HG02884 (cell line): ENCODE measurements at regions not wholly inside any gene's neighbourhood (a gene's known extent, or its start where the extent isn't known, plus 50 kb on each side); places are given as distances from the start of the nearest gene placed in this dataset.
A peak's percentile ranks its signal among the peaks of the same experiment; 100 is the strongest.
"Not testable (repeated sequence)": the region's sequence is repeated elsewhere in the genome, so short reads cannot be mapped to it uniquely, and the experiment has no call there.

Experiments used
- ATAC-seq: cut with Tn5 transposase; IDR thresholded peaks from one replicate; pipeline ENCODE4 v1.9.1; 2021; ENCODE audit warnings: mild to moderate bottlenecking, moderate library complexity; ENCODE audit not compliant: unreplicated experiment

DNA sequence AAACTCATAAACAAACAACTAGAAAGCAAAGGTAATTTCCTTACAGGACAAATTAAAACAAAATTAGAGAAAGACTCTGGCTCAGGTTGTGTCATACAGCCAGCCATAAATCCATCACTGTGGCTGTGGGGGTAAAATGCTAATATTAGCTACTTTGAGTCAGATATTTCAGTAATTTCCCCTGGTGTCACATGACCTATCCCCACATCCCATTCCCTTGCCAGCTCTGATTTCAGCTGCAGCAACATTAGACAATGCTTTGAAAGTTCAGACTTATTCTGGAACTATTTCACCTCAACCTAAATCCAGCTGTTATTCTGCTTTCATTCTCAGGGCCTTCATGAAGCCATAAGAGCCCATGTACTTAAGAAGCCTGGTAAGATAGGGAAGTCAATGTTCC lies 55.3 kb downstream of the RPL10L start:
- ATAC-seq = no peak

DNA sequence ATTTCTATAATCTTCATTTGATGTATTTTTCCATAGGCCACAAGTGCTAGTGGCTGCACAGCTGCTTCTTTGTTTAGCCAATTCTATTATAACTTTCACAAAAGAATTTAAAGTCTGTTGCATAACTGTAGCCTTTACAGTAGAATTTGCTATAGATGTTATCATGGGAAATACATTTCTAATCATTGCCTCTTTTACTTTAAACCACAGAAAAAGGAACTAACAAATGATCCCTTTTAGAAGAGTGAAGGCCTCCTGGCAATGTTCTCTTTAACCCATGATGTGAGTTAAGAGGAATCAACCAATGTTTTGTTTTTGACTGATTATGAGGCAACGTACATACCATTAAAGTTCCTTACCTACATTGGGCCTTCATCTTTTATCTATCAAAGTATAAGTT lies 68.8 kb downstream of the RPL10L start:
- no peak for ATAC-seq

DNA sequence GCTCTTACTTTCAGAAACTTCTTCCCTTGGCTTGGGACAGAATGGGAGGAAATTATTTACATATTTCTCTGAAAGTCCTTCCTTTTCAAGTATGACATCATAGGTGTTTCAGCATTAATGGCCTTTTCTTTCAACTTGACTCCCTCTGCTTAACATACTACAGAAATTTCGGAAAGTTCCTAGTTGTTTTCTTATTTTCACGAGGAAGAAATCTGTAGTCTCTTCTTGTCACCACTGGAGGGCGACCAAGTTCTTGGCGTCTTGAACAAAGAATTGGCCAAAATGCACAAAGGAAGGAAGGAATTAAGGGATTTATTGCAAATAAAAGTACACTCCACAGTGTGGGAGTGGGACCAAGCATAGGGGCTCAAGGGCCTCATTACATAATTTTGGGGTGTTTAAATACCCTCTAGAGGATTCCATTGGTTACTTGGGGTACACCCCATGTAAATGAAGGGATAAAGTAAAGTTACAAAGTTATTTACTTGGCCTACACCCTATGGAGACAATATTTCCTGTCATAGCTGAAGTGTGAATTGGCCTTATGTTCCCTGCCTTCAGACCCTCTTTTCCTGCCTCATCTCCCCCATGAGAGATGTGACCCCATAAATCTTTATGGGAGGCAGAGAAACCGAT lies 70.4 kb downstream of the RPL10L start:
- no peak for ATAC-seq

DNA sequence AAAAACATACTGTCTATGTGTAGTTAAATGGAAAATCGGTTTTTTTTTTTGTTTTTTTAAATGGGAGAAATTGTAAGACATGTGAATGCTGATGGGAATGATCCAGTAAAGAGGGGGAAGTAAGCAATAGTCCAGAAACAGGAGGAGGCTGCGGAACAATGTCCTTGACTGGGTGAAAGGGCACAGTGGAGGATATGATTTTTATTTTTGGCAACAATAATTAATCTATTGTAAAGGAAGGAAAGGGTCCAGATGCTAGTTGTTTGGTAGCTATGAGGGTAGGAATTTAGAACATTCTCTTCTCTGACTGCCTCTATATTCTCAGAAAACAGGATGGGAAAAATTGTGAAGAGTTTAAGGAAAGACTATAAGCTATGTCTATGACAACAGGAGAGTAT lies 76.6 kb downstream of the RPL10L start:
- ATAC-seq = no peak

DNA sequence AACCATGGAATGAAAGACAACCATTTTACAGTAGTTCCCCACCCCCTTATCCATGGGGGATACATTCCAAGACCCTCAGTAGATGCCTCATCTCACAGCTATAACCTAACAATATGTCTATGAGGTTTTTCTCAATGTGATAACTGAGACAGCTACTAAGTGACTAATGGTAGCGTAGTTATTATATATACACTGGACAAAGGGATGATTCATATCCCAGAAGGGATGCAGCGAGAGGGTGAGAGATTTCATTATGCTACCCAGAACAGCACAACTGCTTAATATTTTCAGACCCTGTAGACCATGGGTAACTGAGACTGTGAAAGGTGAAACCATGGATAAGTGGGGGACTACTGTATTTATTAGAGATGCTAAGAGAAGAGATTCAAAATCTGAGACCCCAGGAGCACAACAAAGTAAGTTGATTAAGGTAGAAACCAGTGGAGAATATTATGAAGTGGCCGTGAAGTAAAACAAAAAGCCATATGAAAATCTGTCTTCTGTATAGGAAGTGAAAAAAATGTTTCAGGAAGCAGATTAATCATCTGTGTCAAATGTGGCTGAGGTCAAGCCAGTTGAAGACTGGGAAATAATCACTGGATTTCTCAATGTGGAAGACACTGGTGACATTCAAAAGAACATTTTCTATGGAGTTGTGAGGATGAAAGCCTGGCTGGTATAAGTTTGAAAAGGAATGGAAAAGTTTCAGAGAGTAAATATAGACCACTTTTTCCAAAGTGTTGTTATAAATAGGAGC lies 77.2 kb downstream of the RPL10L start:
- no peak for ATAC-seq

DNA sequence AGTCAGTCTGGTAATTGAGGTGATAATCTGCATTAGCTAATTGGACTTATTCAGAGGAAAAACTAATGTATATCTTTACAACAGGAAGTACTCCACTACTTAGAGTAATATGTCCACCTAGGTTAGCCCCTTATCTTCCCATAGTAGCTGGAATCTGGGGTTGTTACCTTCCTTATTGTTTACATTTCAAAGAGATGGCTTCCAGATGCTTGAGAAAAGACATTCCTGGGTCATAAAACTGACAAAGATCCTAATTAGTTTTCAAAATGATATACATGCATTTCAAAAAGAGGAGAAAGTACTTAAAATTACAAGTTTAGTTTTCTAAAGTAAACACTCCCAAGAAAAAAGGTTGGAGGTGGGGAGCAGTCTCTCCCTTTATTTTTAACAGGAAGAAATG lies 78.1 kb downstream of the RPL10L start:
- no peak for ATAC-seq

DNA sequence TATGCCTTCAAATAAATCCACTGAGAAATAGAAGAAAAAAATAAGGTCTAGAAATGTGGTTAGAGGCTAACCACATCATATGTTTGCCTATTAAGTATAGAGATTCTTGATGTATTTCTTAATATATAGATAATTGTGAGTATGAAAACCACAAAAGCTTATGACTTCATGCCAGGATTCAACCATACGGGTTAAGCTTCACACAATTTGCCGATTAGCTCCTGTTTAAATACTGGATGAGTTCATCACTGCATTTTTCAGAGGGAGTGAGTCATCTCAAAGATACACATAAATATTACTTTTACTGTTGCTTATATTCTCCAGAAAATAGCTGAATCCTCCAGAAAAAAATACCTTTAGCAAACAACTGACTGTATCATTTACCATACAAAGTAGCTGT lies 79.6 kb downstream of the RPL10L start:
- ATAC-seq = no peak

DNA sequence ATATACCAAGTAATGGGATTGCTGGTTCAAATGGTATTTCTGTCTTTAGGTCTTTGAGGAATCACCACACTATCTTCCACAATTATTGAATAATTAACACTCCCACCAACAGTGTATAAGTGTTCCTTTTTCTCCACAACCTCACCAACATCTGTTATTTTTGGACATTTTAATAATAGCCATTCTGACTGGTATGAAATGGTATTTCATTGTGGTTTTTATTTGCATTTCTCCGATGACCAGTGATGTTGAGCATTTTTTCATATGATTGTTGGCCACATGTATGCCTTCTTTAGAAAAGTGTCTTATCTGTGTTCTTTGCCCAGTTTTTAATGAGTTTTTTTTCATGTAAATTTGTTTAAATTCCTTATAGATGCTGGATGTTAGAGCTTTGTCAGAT lies 83.4 kb downstream of the RPL10L start:
- not testable (repeated sequence) for ATAC-seq

DNA sequence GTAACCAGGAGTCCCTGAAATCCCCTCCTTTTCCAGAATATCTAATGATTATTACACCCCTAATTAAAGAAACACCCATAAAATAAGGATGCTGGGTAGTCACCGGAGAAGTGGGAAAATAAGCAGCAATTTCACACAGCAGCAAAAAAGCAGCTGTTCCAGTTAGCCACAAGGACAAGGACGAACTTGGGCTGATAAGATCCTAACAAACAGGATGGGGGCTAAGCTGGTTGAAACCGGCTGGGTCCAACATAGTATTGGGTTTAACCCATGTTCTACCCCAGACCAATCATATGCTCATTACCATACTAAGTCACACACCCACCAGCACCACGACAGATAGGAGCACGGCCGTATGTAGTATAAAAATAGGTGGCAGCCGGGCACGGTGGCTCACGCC lies 100.7 kb downstream of the RPL10L start:
- ATAC-seq = no peak

DNA sequence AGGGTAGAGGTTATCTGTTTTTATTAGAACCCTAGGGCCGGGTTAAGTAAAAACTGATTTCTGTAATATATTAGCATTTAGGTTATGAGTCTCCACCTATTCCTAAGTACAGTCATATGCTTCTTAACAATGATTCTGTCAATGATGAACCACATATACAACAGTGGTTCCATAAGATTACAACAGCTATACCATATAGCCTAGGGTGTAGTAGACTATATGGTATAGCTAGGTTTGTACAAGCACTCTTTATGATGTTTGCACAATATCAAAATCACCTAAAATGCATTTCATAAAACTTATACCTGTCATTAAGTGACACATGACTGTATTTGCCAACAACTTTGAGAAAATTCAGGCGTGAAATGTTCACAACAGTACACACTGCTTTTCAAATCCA lies 110.6 kb downstream of the RPL10L start:
- no peak for ATAC-seq

DNA sequence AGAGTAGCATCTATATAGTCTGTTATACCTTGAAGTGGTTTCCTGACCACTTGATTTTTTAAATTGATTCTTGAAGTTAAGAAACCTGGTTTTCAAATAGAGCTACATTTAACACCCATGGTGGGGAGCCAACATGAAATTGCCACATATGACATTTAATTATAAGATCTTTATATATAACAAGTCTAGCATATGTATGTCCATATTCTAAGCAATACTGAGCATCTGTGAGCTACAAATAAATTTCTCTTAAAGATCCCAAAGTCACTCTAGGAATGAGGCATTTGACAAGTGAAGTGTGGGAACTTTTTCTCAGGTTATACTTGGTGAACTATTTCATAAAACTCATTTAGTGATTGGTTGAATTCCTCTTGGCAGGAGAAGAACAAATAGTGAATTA lies 132.5 kb downstream of the RPL10L start:
- ATAC-seq = no peak

DNA sequence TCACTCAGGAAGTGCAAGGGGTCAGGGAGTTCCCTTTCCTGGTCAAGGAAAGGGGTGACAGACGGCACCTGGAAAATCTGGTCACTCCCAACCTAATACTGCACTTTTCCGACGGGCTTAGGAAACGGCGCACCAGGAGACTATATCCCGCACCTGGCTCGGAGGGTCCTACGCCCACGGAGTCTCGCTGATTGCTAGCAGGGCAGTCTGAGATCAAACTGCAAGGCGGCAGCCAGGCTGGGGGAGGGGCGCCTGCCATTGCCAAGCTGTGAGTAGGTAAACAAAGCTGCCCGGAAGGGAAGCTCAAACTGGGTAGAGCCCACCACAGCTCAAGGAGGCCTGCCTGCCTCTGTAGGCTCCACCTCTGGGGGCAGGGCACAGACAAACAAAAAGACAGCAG lies 142.8 kb downstream of the RPL10L start:
- ATAC-seq = not testable (repeated sequence)

DNA sequence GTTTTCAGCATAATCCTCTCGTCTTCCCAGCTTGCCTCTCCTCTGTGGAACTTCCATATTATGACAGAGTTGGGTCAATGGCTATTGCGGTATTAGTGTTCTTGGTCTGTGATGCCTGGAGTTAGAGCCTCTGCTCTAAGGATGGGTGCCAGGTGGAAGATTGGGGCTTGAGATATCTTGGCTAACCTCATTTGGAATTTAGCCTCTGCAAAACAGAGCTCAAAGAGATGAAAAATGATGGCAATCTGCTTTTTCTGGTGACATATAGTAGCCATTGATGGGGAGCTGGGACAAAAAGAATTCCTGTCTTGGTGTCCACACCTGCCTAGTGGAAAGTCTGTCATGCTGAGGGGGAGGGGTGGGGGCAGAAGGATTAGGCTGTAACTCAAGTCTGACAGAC lies 152.1 kb downstream of the RPL10L start:
- no peak for ATAC-seq

DNA sequence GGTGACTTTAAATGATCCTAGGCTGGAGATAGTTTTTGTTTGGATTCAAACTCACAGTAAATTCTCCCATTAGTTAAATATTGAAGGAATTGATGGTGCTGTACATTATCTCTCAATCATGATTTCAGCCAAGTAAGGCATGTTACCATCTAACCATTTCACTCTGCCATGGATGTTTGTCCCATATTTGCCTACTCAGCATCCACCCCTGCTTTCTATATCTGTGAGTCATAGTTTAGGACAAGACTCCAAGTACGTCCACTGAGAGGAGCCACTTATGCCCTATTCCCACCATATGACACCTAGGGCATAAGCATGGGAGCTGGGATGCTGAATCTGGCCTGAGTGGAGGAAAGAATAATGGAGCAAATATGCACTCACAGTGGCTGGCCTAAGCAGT lies 155.2 kb downstream of the RPL10L start:
- ATAC-seq = no peak

DNA sequence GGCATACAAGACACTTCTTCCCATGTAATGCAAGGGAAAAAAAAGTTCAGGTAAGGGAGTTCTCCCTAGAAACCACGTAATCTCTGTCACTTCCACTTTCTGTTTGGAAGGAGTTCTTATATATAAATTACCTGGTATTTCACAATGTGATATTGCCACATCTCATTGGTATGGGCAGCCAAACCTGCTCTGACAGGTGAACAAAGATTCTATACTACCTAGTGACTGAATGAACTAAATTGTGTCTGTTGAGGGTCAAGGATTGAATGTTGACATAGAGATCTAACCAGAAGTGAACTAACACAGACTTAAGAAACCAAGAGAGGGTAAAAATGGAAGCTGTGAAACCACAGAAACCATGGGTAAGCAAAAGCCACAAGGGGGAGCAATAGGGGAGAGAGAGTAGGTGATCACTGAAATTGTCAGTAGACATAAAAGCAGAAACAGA lies 161.3 kb downstream of the RPL10L start:
- ATAC-seq = peak; percentile 95

DNA sequence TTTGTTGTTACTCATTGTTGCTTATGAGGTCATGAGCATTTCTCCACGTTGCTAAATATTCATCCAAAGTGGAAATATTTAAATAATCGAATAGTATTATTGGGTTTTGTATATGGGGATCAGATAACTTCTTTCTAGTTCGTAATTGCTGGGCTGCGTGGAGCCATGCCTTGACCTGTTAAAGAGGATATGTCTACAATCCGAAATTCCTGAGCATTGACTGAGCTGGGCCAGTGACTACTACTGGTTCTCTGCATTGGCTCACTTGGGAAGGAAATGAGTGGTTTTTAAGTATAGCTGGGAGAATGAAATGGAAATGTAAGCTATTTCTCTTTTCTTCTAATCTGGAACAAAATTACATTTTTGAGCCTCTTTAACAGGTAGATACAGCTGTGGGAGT lies 163.2 kb downstream of the RPL10L start:
- ATAC-seq = no peak

DNA sequence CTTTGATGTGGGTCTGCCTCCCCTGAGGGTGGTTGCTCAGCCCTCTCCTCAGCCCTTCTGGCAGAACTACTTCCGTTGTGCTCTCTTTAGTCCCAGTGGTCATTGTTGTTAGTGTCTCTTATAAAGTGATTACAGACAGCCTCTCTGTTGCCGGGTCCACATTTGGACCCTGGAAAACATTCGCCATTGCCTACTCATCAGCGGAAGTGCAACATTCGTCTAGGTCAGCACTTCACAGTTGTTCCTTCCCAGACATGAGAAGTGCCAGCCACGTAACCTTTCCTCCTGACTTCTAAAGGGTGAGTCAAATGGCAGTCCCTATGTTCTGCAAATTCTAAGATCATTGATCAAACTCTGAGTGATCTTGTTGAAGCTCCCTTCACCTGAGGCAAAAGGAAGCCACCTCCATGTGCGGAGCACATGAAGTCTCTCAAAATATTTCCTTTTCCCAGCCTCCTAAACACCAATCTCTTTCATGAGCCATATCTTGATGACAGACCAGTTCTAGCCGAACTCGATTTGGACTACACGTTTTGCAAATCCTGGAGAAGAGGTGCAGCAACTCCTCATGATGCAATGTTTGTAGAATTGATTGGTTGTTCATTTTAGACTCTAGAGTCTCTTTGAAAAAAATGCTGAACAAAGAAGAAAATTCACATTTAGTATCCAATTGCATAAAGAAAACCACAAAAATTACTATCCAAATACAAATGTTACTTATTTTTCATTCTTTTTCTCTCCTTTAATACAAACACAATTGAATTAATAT lies 163.8 kb downstream of the RPL10L start:
- no peak for ATAC-seq

DNA sequence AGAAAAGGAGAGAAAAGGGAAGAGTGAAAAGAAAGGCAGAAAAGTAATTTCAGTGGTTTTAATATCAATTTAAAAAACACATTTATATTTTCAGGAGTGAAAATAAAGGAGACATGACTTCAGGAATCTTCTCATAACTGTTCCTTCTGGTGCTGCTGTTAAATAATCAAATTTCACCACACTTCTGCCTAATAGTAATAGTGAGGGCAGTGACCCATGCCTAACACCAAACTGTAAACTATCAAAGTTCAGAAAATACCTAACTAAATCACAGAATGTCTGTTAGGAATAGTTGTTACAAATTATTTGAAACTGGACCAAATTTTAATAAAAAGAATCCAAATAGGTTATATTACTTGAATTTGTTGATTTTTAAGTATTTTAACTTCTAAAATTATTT lies 169.4 kb downstream of the RPL10L start:
- no peak for ATAC-seq

DNA sequence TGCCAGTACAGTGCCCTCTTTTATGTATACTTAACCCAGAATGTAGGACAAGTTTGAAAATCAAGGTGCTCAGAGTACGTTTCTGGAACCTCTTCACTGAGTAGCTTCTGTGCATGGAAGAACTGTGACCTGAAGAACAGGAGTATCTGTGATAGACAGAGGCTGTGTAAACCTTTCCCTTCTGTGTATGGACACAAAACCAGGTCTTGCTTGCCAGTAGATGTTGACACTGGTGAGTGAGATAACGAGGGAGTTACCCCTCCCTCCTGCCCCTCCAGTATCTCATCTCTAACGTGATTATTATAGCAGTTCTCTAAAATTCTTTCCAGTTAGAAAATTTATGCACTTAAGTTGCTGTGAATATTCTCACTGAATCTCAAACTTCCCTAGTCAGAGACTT lies 170.8 kb downstream of the RPL10L start:
- ATAC-seq = no peak

DNA sequence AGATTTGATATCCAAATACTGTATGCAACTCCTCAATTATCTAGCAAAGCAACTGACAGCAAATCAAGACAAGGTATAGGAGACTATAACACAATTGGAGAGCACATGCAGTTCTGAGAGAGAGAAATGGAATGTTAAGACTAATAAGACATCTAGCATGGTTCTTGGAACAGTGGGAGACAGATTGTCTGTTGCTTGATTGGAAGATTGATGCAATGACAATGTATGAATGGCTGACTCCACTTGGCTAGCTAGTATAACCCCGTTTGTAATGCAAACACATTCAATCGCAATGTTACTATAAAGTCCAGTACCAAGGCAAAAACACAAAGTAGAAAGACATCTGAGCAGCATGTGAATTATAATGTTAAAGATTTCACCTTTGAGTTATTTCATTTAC lies 179.3 kb downstream of the RPL10L start:
- no peak for ATAC-seq

DNA sequence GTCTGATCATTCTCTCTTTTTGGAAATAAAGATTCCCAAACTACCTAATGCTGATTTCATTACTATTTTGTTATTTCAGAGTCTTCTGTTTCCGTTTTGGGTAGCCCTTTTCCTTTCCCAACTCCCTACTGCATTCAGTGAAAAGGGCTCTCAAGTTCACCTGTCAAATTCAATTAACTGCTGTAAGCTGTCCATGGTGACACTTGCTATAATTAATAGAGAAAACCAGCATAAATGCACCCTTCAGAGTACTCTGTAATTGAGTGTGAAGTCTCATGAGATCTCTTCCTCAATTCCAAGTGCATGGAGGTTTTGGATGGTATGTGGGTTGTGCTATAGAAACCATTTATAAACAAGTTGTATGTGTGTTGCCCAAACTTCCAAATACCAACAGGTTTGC lies 187.2 kb downstream of the RPL10L start:
- no peak for ATAC-seq

DNA sequence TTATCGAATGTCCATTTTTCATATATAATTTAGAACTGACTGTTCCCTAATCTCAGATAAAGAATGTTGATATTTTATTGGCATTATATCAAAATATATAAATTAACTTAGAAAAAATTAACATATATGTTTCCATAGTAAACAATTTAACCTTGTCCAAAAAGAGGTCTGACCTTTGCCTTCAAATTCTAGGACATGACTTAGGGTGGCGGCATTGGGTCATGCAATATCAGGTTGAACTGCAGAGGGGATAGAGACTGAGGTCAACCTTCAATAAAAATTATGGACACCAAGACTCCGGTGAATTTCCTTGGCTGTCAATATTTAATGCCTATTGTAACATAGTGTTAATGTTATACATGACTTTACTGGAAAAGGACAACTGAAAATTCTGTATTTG lies 199.8 kb downstream of the RPL10L start:
- no peak for ATAC-seq
